ENCODE measurements at regions not wholly inside any gene's neighbourhood (a gene's known extent, or its start where the extent isn't known, plus 50 kb on each side); places are given as distances from the start of the nearest gene placed in this dataset.

DNA sequence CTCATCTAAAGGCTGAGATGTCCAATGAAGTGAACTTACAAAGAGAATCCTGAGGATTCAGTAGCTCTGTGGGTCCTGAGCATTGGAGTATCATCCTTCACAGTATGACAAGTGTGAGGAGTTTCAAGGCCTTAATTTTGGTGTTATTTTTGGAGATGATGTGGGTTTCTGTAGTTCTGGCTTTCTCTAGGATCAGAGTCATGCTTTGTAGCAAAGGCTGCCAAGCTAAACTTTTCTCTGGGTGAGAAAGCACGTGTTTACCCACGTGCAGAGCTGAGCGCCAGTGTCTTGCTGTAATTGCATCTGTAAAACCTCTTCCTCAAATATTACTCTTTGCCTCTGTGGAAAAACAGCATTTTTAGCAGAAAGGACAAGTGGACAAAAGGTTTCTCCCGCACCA, 387.8 kb upstream of the LYPLAL1 start:
- TF ChIP-seq POLR2AphosphoS5 (IDR thresholded peaks at IDR 0.05; ENCODE audit: borderline replicate concordance, low read depth, low read length) (no peak), EZH2 (IDR thresholded peaks at IDR 0.05) (no peak), FOXP2 (optimal IDR thresholded peaks at IDR 0.05; ENCODE audit: control extremely low read depth, extremely low read length, insufficient read depth) (no peak)
